ENCODE measurements at regions not wholly inside any gene's neighbourhood (a gene's known extent, or its start where the extent isn't known, plus 50 kb on each side); places are given as distances from the start of the nearest gene placed in this dataset.

GRCh38 chr12:85600841-85601240 is 235.4 kb downstream of the RASSF9 start:
- Histone ChIP-seq H3K36me3 (ENCODE audit: control insufficient read depth in 2 of 4, insufficient read depth in 4 of 4, low read length in 3 of 4) (no peaks in the 10 kb centered on the region), H3K18ac (ENCODE audit: extremely low read depth, low read length) (no peak overlapping the region), H2BK12ac (ENCODE audit: low read depth, low read length) (no peak overlapping the region), H4K8ac (ENCODE audit: extremely low read depth, insufficient read depth, low read length) (no peak overlapping the region), H4K91ac (replicated peaks; ENCODE audit: insufficient read length, low read length) (no peak overlapping the region), H3K4me2 (ENCODE audit: insufficient read depth in 1 of 2, low read depth in 2 of 2, low read length in 2 of 2) (no peak overlapping the region), H4K5ac (ENCODE audit: insufficient read length, low read depth, low read length) (no peak overlapping the region), H2BK5ac (ENCODE audit: low read depth, low read length) (no peak overlapping the region), H3K27me3 (replicated peaks in 1 of 4; ENCODE audit: control insufficient read depth in 3 of 4, extremely low read depth in 1 of 4, insufficient read depth in 3 of 4, low read length in 3 of 4) (no peaks in the 10 kb centered on the region), H3K4ac (replicated peaks; ENCODE audit: insufficient read length, low read depth, low read length) (no peak overlapping the region), H3K27ac (ENCODE audit: low read depth, low read length) (no peak overlapping the region), H3K4me3 (ENCODE audit: extremely low read depth in 1 of 4, insufficient read depth in 2 of 4, low read depth in 3 of 4, low read length in 4 of 4) (no peak overlapping the region), H4K20me1 (replicated peaks in 1 of 2; ENCODE audit: control insufficient read depth in 1 of 2, insufficient read depth in 2 of 2, low read length in 2 of 2) (no peaks in the 10 kb centered on the region), H3K79me2 (ENCODE audit: control insufficient read depth in 1 of 2, insufficient read depth in 2 of 2, low read length in 2 of 2) (no peaks in the 10 kb centered on the region), H2BK20ac (ENCODE audit: low read length) (no peak overlapping the region), H3K56ac (replicated peaks; ENCODE audit: insufficient read length, low read depth, low read length) (no peak overlapping the region), H2BK120ac (replicated peaks; ENCODE audit: low read depth, low read length) (no peak overlapping the region), H2AK5ac (ENCODE audit: low read depth, low read length) (no peak overlapping the region), H3K14ac (ENCODE audit: insufficient read length) (no peak overlapping the region), H2AFZ (ENCODE audit: low read length) (no peak overlapping the region), H3K23me2 (ENCODE audit: low read depth, low read length) (no peaks in the 10 kb centered on the region; the same call in 1 of the 2 replicates), H2BK15ac (ENCODE audit: low read length) (no peak overlapping the region), H3K9me3 (ENCODE audit: insufficient read depth in 2 of 2, low read depth in 1 of 2, low read length in 1 of 2) (no peaks in the 10 kb centered on the region; a peak in 1 of 4 replicates), H3K23ac (ENCODE audit: insufficient read length) (no peak overlapping the region), H3K4me1 (replicated peaks in 1 of 4; ENCODE audit: control insufficient read depth in 3 of 4, insufficient read depth in 4 of 4, low read length in 3 of 4) (no peaks in the 10 kb centered on the region), H3K9ac (replicated peaks in 1 of 4; ENCODE audit: extremely low read depth in 1 of 4, low read depth in 3 of 4, low read length in 3 of 4) (no peak overlapping the region), H3K79me1 (ENCODE audit: low read depth, low read length) (no peaks in the 10 kb centered on the region)
- WGBS, 2 experiments (ENCODE audit: extremely low coverage in 1 of 2, insufficient coverage in 1 of 2, insufficient read length in 1 of 2, insufficient replicate concordance in 2 of 2, low coverage in 1 of 2, low lambda C conversion rate in 2 of 2, missing lambda C conversion rate in 1 of 2), result 95% methylated on average over 2 of the region's 2 CpGs; no CpG with 5 or more reads in 1 of the 2 experiments
- FAIRE-seq (no peak), DNase-seq (ENCODE audit: low read depth in 1 of 2, low spot score in 2 of 2) (no peak)
- no peak for TF ChIP-seq TCF12 (IDR thresholded peaks at IDR 0.05; ENCODE audit: low read depth, low read length)
- TF ChIP-seq HDAC6 (IDR thresholded peaks at IDR 0.05; ENCODE audit: low read depth, low read length), result no peak
- no peak for TF ChIP-seq TAF1 (IDR thresholded peaks at IDR 0.05; ENCODE audit: low read depth, low read length)
- no peak for TF ChIP-seq MAX (IDR thresholded peaks at IDR 0.05)
- TF ChIP-seq, protein P1, sequence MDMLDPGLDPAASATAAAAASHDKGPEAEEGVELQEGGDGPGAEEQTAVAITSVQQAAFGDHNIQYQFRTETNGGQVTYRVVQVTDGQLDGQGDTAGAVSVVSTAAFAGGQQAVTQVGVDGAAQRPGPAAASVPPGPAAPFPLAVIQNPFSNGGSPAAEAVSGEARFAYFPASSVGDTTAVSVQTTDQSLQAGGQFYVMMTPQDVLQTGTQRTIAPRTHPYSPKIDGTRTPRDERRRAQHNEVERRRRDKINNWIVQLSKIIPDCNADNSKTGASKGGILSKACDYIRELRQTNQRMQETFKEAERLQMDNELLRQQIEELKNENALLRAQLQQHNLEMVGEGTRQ (IDR thresholded peaks at IDR 0.05; ENCODE audit: low read length), result no peak
- no peak for TF ChIP-seq EP300 (IDR thresholded peaks at IDR 0.05; ENCODE audit: borderline replicate concordance in 1 of 2, low read depth in 2 of 2, low read length in 2 of 2)
- TF ChIP-seq ZNF274 (IDR thresholded peaks at IDR 0.05; ENCODE audit: borderline replicate concordance, extremely low read depth, low read length), result no peak
- no peak for TF ChIP-seq ATF3 (IDR thresholded peaks at IDR 0.05; ENCODE audit: insufficient read depth, low read depth, low read length)
- no peak for TF ChIP-seq POU5F1 (IDR thresholded peaks at IDR 0.05; ENCODE audit: low read depth, low read length)
- TF ChIP-seq KDM4A (IDR thresholded peaks at IDR 0.05; ENCODE audit: low read depth, low read length, severe bottlenecking), result no peak
- no peak for TF ChIP-seq MAFK (IDR thresholded peaks at IDR 0.05; ENCODE audit: low read depth, low read length)
- no peak for TF ChIP-seq ASH2L (IDR thresholded peaks at IDR 0.05; ENCODE audit: low read length)
- no peak for TF ChIP-seq POLR2A (IDR thresholded peaks at IDR 0.05; ENCODE audit: control extremely low read depth in 1 of 2, low read depth in 2 of 2, low read length in 2 of 2)
- TF ChIP-seq SIRT6 (IDR thresholded peaks at IDR 0.05; ENCODE audit: low read length), result no peak
- POLR2A ChIA-PET (ENCODE audit: partially characterized antibody), result no interaction called here
- CTCF ChIA-PET (ENCODE audit: partially characterized antibody), result no interaction called here
